Liver (tissue), 3 donors: ENCODE measurements at regions not wholly inside any gene's neighbourhood (a gene's known extent, or its start where the extent isn't known, plus 50 kb on each side); places are given as distances from the start of the nearest gene placed in this dataset.

Source experiments
- CTCF ChIP-seq: fragments of 150-350 bp; IDR thresholded peaks from 2 replicates; pipeline ENCODE4 v1.5.1; 2017; ENCODE audit warnings: improper control_type of control experiment, low read depth, low read length; ENCODE audit not compliant: missing input control
- EGR1 ChIP-seq, 2 donors: IDR thresholded peaks; 2 replicates each; pipeline ENCODE4 v1.6.1; 2016 to 2018; ENCODE audit warnings: antibody characterized with exemption in 2 of 2, low read depth in 2 of 2
- JUND ChIP-seq, 2 donors: IDR thresholded peaks; 2 replicates each; pipeline ENCODE4 v1.6.1; 2016; ENCODE audit warnings: antibody characterized with exemption in 2 of 2
- TAF1 ChIP-seq: conservative IDR thresholded peaks from 2 replicates; pipeline ENCODE4 v1.6.1; 2016; ENCODE audit warnings: antibody characterized with exemption, mild to moderate bottlenecking
- ZBTB33 ChIP-seq: IDR thresholded peaks from 2 replicates; pipeline ENCODE4 v1.6.1; 2016; ENCODE audit warnings: antibody characterized with exemption
- donor health status: healthy.
- donor health status: healthy.

- TF ChIP-seq EGR1 (IDR thresholded peaks at IDR 0.05; ENCODE audit: low read depth in 2 of 2) (no peak), CTCF (no peak), JUND (IDR thresholded peaks at IDR 0.05) (no peak), TAF1 (no peak), ZBTB33 (no peak)
Observed at GRCh38 chr9:96068511-96068910, 193.0 kb downstream of the ERCC6L2 start.
